MM.1S (cell line): ENCODE measurements at regions not wholly inside any gene's neighbourhood (a gene's known extent, or its start where the extent isn't known, plus 50 kb on each side); places are given as distances from the start of the nearest gene placed in this dataset.

ENCODE experiments used
- EZH2 ChIP-seq: fragments of 300-600 bp; sonication (generic); optimal IDR thresholded peaks from 2 replicates; pipeline ENCODE3; 2017; ENCODE audit warnings: low read depth, mild to moderate bottlenecking, antibody characterized with exemption, low read length, mixed read lengths
- EZH2phosphoT487 ChIP-seq: fragments of 300-600 bp; sonication (generic); IDR thresholded peaks from 2 replicates; pipeline ENCODE4 v1.6.1; 2018; ENCODE audit warnings: antibody characterized with exemption, low read length
- TF ChIP-seq, protein P1 (sequence below): fragments of 300-600 bp; sonication (generic); IDR thresholded peaks from 2 replicates; pipeline ENCODE4 v1.5.1; 2016; ENCODE audit warnings: antibody characterized with exemption, low read length, mixed read lengths

DNA sequence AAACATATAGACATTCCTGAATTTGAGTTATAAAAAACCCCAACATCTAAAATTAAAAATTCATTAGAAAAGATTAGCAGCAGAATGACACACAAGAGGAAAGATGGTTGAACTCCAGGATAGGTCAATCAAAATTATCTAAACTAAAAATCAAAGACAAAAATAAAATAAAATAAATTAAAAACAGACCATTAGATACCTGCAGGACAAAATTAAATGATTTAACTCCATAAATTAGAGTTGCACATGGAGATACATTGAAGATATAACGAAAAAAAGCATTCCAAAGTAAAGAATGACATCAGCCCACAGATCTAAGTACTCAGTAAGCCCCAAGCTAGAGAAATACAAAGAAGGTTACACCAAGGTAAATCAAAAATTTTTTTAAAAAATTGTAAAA is 226.1 kb upstream of the SORCS1 start:
- TF ChIP-seq, protein P1, sequence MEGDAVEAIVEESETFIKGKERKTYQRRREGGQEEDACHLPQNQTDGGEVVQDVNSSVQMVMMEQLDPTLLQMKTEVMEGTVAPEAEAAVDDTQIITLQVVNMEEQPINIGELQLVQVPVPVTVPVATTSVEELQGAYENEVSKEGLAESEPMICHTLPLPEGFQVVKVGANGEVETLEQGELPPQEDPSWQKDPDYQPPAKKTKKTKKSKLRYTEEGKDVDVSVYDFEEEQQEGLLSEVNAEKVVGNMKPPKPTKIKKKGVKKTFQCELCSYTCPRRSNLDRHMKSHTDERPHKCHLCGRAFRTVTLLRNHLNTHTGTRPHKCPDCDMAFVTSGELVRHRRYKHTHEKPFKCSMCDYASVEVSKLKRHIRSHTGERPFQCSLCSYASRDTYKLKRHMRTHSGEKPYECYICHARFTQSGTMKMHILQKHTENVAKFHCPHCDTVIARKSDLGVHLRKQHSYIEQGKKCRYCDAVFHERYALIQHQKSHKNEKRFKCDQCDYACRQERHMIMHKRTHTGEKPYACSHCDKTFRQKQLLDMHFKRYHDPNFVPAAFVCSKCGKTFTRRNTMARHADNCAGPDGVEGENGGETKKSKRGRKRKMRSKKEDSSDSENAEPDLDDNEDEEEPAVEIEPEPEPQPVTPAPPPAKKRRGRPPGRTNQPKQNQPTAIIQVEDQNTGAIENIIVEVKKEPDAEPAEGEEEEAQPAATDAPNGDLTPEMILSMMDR, result no peak
- no peak for TF ChIP-seq EZH2
- TF ChIP-seq EZH2phosphoT487, result no peak
